IPS-18c (cell line): ENCODE measurements at regions not wholly inside any gene's neighbourhood (a gene's known extent, or its start where the extent isn't known, plus 50 kb on each side); places are given as distances from the start of the nearest gene placed in this dataset.

Experiments used
- H3K4me3 ChIP-seq: 2 replicates; pipeline ENCODE4 v1.7.0; 2013; ENCODE audit warnings: low read depth, mild to moderate bottlenecking, low read length, moderate library complexity; ENCODE audit not compliant: insufficient read depth
- H3K9me3 ChIP-seq: one replicate; pipeline ENCODE4 v1.6.1; 2013; ENCODE audit warnings: mild to moderate bottlenecking, low read length, moderate library complexity; ENCODE audit not compliant: control insufficient read depth, insufficient read depth

- Histone ChIP-seq H3K9me3 (peaks cover 2% of the 10 kb centered on the region), H3K4me3 (no peak overlapping the region)
These were observed 196.7 kb downstream of the ZNF330 start for GRCh38 chr4:141417387-141417786.

- Histone ChIP-seq H3K9me3 (no peaks in the 10 kb centered on the region), H3K4me3 (no peak overlapping the region)
These were observed 204.4 kb downstream of the ZNF330 start for GRCh38 chr4:141425124-141425523.

GRCh38 chr4:141427726-141428296 lies 207.1 kb downstream of the ZNF330 start:
- H3K4me3 ChIP-seq = no peak overlapping the region
- no peaks in the 10 kb centered on the region for H3K9me3 ChIP-seq

GRCh38 chr4:141429933-141430332 lies 206.4 kb upstream of the IL15 start:
- H3K9me3 ChIP-seq = no peaks in the 10 kb centered on the region
- no peak overlapping the region for H3K4me3 ChIP-seq

- H3K4me3 ChIP-seq = no peak overlapping the region
- no peaks in the 10 kb centered on the region for H3K9me3 ChIP-seq
These were observed 205.7 kb upstream of the IL15 start for GRCh38 chr4:141430686-141431085.

- Histone ChIP-seq H3K4me3 (no peak overlapping the region), H3K9me3 (no peaks in the 10 kb centered on the region)
These were observed 204.2 kb upstream of the IL15 start for GRCh38 chr4:141432000-141432712.

GRCh38 chr4:141435446-141436225 lies 200.7 kb upstream of the IL15 start:
- Histone ChIP-seq H3K9me3 (no peaks in the 10 kb centered on the region), H3K4me3 (no peak overlapping the region)

GRCh38 chr4:141439223-141439622 lies 197.2 kb upstream of the IL15 start:
- no peak overlapping the region for H3K4me3 ChIP-seq

GRCh38 chr4:141447761-141448160 lies 188.6 kb upstream of the IL15 start:
- Histone ChIP-seq H3K9me3 (no peaks in the 10 kb centered on the region), H3K4me3 (no peak overlapping the region)

More at GRCh38 chr4:141439223-141439622, 197.2 kb upstream of the IL15 start:
- H3K9me3 ChIP-seq = no peaks in the 10 kb centered on the region

- Histone ChIP-seq H3K9me3 (no peaks in the 10 kb centered on the region), H3K4me3 (no peak overlapping the region)
These were observed 187.9 kb upstream of the IL15 start for GRCh38 chr4:141448490-141448889.

- H3K4me3 ChIP-seq = no peak overlapping the region
- H3K9me3 ChIP-seq = no peaks in the 10 kb centered on the region
These were observed 186.5 kb upstream of the IL15 start for GRCh38 chr4:141449927-141450326.

GRCh38 chr4:141455651-141456050 lies 180.7 kb upstream of the IL15 start:
- Histone ChIP-seq H3K4me3 (no peak overlapping the region), H3K9me3 (no peaks in the 10 kb centered on the region)

- Histone ChIP-seq H3K4me3 (no peak overlapping the region), H3K9me3 (no peaks in the 10 kb centered on the region)
These were observed 178.7 kb upstream of the IL15 start for GRCh38 chr4:141457653-141458052.

- Histone ChIP-seq H3K9me3 (no peaks in the 10 kb centered on the region), H3K4me3 (no peak overlapping the region)
These were observed 177.9 kb upstream of the IL15 start for GRCh38 chr4:141458501-141458900.

- H3K4me3 ChIP-seq = no peak overlapping the region
These were observed 177.4 kb upstream of the IL15 start for GRCh38 chr4:141459020-141459419.

GRCh38 chr4:141462361-141462760 lies 174.0 kb upstream of the IL15 start:
- Histone ChIP-seq H3K9me3 (no peaks in the 10 kb centered on the region), H3K4me3 (no peak overlapping the region)

More at GRCh38 chr4:141459020-141459419, 177.4 kb upstream of the IL15 start:
- H3K9me3 ChIP-seq = no peaks in the 10 kb centered on the region

- Histone ChIP-seq H3K4me3 (no peak overlapping the region), H3K9me3 (no peaks in the 10 kb centered on the region)
These were observed 172.7 kb upstream of the IL15 start for GRCh38 chr4:141463678-141464077.

- Histone ChIP-seq H3K9me3 (no peaks in the 10 kb centered on the region), H3K4me3 (no peak overlapping the region)
These were observed 172.0 kb upstream of the IL15 start for GRCh38 chr4:141464366-141464765.
